HEK293T (cell line): ENCODE measurements at regions not wholly inside any gene's neighbourhood (a gene's known extent, or its start where the extent isn't known, plus 50 kb on each side); places are given as distances from the start of the nearest gene placed in this dataset.

ENCODE experiments used
- FOXK2 ChIP-seq: fragments of 450-650 bp; IDR thresholded peaks from 2 replicates; pipeline ENCODE4 v1.6.1; 2016; ENCODE audit warnings: mild to moderate bottlenecking
- SP1 ChIP-seq: fragments of 450-650 bp; IDR thresholded peaks from 2 replicates; pipeline ENCODE4 v1.6.1; 2017

DNA sequence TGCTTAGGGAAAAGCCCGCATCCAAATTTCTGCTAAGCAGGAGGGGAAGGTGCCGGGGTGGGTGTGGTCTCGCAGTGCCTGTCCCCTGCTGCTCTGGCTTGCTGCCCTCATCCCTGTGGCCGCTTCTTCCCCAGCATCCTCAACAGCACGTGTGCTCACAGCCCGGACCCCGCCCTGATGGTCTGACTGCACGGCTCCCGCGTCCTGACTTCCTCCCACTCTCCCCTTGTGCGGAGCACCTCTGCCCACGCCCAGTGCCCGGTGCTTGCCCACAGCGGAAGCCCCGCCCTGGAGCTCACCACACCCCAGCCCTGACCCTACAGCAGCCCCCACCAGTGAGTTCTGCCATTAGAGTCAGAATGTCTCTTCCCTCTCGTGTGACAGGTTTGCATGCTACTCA lies 277.9 kb downstream of the NDUFA10 start:
- TF ChIP-seq SP1 (no peak), FOXK2 (no peak)
